Activated T-helper 1 cell treated with Interleukin-2 at 50 U/mL for 16 hours (primary cell): ENCODE measurements at regions not wholly inside any gene's neighbourhood (a gene's known extent, or its start where the extent isn't known, plus 50 kb on each side); places are given as distances from the start of the nearest gene placed in this dataset.

ENCODE experiments used
- DNase-seq: peaks from one replicate; pipeline ENCODE4 v3.0.0-alpha.2; 2020; ENCODE audit warnings: low read depth

DNA sequence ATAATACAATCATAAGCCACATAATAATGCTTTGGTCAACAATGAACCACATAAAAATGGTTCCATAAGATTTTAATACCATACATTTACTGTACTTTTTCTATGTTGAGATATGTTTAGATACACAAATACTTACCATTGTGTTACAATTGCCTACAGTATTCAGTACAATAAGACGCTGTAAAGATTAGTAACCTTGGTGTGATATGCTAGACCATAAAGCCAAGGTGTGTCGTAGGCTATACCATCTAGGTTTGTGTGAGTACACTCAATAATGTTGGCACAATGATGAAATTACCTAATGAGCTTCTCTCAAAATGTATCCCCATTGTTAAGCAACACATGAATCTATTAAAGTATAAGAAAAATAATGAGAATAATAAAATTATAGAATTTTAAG is 662.3 kb downstream of the SATB2 start:
- DNase-seq = no peak

DNA sequence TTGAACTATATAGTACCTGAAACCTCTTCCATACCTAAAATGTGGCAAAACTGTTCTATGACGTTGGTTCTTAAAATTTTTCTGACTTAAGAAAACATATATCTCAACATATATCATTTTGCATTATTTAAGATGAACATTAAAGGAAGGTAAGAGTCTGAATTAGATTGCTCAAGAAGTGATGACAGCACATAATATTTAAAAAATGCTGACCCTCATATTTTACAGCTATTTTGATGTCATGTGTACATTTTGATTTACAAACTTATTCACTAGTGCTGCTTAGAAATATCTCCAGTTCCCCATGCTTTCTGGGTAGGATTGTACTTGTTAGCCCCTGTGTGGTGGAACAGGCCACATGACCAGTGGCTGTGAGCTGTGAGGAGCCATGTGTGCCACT is 666.1 kb downstream of the SATB2 start:
- DNase-seq = no peak

DNA sequence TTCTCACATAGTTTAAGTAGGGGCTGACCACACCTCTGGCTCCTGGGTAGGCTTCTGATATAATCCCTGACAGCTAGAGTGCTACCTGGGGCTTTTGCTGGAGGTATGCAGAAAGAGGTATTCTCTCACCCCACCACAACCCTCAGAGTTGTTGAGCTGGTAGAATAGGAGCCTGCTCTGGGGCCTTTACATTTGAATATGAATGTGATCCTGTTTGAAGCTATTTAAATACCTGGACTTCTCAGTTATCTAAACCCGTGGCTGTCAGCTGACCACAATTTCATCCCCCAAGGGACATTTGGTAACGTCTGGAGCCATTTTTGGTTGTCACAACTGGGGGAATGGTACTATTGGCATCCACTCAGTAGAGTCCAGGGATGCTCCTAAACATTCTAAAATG is 669.1 kb downstream of the SATB2 start:
- DNase-seq = no peak

DNA sequence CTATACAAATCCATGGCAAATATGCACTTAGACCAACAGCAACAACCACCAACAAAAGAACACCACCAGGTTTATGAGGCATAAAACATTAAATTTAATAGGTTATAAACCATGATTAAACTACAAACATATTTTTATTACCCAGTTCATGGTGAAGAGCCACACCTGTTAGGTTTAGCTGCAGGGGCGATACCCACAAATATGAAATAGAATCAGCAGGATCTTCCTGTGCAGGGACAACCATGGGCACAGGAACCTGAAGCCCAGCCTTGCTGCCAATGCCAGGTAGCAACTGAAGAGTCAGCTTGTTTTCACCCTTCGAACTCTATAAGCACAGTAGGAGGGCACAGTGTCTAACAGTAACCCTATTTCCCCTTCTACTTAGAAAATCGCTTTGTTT is 675.0 kb downstream of the SATB2 start:
- DNase-seq = no peak

DNA sequence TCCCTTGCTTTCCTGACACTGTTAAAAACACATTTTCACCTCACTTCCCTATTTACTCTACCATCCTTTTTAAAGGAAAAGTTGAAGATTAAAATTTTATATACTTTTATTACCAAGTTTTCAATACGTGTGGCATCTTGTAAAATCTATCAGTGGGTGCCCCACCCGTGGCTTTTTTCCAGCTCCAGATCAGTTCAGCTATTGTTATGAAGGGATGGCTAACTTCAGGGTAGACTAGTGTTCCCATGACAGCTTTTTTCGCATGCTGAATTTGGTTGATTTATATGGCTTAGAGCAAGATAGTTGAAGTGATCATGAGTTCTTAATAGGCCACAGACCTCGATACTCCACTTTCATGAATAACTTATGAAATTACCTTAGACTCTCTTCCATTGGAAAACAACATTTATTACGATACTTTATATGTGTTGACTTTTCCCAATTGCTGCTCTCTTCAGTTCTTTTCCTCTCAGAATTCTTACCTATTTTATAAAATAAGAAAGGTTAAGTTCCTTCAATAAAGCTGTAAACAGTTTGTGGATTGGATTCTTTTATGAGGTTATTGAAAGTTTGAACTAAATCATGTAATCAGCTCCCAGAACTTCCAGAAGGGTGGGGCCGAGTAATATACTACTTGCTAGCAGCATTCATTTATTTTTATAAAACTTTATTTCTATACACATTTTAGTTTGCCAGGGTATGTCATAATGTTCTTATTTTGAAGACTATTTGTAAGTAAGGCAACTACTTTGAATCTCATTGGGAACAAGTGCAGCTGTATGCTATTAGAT is 680.9 kb downstream of the SATB2 start:
- no peak for DNase-seq

DNA sequence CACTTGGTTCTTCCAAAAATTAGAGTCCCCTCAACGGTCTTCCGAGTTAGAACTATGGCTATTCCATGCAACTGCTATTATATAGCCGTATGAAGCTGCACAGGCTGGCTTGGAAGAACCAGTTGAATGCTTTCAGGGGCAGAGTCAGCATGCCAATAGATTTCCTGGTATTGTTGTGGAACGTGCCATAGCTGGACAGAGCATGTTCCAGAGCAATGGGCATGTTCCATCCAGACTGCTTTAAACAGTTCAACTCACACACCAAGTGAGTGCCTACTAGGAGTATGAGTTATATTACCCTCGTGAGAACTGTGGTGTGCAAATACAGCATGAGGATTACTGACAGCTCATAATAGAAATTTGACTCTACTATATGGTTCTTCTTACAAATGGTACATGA is 682.0 kb downstream of the SATB2 start:
- DNase-seq = no peak

DNA sequence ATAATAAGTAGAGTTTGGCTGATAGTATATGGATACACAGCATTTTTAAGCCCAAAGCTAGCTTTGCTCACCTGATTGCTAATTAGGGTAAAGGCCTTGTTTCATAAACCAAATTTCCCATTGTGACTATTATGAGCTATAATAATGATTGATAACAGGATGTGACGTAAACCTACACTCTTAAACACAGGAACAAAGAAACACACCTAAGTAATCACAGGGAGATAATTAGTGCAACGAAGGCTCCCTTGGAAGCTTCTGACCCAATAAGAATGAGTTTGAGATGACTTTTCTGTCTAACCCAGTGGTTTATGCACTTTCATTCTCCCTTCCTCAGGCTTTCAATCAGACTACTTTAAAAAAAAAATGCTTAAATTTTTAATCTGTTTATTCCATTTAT is 683.2 kb downstream of the SATB2 start:
- DNase-seq = no peak

DNA sequence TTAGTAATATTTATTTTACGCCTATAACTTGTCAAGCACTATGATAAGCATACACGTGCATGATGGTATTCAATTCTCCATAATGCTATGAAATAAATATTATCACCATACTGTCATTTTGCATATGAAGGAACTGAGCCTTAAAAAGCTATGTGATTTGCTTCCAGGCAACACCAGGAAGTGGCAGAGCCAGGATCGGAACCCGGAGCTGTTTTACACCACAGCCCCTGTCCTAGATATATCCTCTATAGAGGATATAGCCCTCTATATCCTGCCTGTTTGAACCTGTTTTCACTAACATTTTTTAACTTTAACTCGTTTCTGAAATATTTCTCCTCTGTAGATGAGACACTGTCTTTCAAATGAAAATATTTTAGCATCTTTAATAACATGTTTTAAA is 690.0 kb downstream of the SATB2 start:
- no peak for DNase-seq

DNA sequence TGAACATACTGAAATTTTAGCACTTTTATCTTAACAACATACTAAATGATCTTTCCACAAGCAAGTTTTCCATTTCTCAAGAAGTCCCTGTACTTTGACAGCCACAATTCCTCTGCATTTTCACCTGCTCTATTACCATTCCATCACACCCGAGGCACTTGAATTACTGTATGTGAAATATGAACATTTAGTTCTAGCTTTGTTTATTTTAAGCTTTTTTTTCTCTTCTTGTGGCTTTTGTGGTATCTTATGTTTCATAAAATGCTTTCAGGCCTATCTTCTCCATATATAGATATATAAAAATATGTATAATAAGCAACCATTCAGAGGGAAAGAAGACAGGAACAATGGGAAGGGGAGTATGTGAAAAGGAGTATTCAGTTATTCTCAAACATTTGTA is 693.9 kb downstream of the SATB2 start:
- no peak for DNase-seq

DNA sequence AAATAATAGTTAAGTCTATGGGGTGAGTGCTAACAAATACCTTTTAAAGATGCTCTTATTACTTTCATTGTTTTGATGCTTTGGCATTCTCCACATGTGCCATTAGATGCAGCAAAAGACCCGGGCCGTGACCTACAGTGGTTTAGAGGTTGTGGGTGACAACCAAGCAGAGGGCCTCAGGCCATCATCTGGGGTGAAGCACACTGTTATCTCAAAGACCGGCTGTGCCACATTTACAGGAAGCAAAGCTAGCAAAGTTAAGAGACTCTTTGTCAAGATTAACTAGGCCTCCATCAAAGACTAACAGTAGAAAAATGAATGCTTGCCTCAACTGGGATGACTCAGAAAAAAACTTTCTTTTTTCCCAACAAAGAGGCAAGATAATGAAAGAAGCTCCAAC is 695.3 kb downstream of the SATB2 start:
- DNase-seq = no peak

DNA sequence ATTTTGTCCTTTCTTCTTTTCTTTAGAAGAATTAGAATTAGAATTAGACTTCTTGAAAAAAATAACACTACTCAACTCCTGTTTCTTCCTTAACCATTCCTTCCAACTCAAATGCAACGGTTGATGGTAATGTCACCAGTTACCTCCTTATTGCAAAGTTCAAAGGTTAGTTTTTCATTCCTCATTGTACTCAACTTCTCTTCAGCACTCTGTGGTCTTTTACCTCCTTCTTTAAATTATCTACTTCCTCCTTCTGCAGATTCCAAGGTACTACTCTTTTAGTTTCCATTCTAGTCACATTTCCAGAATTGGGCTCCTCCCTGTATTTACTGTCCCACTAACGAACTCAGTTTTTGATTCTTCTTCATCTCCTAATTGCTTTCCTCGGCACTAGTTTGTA is 700.7 kb downstream of the SATB2 start:
- DNase-seq = no peak

DNA sequence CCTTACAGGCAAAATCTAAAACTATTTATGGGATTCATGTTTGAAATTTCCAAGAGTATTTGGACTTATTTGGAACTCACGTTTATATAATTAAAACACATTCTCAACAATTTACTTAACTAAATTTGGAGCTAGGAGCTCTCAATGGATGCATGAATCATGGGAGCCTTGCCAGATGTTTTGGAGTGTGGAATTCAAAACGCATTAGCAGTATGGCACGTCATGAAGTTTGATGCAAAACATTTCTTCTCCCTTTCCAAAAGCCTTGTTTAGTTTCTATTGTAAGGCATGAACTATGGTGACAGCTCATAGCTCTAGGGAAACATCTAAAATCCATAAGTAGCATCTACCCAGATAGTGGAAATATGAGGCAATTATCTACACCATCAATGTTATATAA is 701.6 kb downstream of the SATB2 start:
- no peak for DNase-seq

DNA sequence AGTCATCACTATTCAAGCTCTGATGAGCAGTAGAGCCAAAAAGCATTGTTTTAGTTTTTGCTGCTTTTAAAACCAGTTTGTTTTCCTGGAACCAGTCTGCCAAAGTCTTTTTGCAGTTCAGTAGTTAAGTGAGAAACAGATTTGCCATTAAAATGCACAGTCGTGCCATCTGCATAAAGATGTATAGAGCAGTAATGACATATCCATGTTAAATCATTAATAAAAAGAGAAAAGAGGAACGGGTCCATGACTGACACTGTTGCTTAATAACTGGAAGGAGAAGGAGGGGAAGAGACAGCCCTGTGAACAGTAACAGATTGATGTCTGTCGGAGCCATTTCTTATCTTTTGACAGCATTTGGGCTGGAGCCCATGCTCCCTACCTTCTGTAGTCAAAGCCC is 704.6 kb downstream of the SATB2 start:
- no peak for DNase-seq

DNA sequence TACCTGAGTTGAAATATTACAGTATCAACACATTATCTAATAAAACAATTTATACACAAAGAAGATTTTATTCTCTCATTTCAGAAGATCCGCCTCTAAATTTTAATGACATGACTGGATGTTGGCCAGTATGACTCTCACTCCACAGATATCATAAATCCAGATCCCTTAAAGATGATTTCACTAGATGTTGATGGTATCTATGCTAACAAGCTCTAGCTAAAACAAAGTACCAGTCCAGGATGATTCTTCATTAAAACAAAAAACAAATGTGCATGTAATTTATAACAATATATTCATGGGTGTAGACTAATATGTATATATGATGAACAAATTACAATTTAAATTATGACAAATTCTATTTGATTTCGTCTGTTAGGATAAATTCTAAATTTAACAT is 708.4 kb downstream of the SATB2 start:
- no peak for DNase-seq

DNA sequence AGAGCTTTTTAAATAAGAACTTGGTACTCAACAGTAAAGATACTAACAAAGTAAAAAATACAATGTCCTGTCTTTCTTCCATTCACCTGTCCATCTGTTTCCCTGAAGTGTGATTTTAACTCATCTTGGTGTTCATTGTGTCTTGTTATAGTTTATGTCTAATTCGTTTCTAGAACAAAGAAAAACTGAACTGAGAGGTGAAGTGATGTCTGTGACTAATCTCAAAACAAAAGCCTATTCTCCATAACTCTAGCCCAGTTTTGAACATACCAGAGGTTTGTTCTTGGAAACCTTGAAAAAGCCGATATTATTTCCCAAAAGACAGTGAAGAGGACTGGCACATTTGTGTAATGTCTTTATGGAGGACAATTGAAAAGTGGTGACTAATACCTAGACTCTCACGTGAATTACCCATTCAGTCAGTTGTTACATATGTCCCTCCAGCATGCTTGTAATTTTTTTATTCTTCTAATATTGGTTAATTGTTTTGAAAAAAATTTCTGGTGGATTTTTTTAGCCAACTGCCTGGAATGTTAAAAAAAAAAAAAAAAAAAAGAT is 725.8 kb downstream of the SATB2 start:
- DNase-seq = no peak

DNA sequence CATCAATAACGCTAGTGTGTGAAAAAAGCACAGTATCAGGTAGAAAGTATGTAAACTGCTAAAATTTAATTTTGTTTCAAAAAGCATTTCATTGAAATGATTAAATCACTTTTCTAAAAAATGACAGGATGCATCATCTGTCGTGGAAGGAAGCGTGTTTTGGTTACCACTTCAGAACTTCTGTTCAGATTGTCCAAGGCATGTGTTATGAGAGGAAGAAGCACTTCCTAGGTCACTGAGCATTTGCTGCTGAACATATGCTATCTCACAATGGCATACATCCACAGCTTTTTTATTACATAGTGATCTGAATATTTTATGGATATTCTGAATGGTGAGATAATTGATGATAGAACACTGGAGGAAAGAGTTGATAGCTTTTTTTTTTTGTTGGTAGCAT is 737.5 kb downstream of the SATB2 start:
- DNase-seq = no peak

DNA sequence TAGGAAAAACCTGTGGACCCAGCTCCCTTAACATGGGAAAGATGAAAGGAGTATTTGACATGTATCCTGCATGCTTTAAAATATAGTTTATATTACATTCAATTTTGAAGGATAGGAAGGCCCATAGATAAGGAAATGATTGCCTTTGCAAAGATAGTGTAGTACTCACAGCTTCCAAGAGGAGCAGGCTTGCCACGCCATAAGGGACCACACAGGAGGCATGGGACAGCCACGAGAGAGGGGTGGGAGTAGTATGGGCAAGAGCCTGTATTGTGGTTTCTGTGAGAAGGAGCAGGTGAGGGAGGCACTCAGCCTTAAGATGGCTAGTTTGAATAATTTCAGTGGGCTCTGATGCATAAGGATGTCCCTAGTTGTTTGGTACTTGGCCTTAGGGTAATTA is 740.3 kb downstream of the SATB2 start:
- no peak for DNase-seq

DNA sequence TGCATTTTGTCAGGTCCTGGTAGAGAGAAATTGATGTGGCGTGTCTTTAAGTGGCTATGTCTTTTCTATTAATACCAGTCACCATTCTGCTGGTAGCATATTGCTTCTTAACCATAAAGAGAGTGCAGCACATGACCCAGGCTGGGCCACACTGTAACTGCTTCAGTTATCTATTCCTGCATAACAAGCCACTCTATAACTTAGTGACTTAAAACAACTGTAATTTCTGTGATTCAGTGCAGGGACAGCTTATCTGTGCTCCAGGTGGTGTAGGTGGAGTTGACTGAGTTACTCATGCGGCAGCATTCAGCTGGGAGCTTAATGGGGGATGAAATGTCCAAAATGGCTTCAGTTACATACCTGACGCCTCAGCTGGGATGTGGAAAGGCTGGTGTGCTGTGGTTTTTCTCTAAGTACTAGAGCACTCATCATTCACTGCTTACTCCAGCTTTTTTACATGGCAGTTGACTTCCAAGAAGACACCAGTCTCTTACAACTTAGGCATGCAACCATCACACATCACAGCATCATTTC is 742.4 kb downstream of the SATB2 start:
- DNase-seq = no peak

DNA sequence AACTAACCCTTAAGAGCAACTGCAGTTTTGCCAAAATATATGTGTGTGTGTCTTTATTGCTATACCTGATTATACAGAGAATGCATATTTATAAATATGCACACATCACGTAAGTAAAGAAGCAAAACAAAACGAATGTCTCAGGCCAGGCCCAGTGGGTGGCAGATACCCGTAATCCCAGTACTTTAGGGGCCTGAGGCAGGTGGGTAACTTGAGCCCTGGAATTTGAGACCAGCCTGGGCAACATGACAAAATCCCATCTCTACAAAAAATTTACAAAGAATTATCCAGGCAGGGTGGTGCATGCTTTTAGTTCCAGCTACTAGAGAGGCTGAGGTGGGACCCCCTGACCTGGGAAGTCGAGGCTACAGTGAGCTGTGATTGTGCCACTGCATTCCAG is 745.3 kb downstream of the SATB2 start:
- DNase-seq = no peak

DNA sequence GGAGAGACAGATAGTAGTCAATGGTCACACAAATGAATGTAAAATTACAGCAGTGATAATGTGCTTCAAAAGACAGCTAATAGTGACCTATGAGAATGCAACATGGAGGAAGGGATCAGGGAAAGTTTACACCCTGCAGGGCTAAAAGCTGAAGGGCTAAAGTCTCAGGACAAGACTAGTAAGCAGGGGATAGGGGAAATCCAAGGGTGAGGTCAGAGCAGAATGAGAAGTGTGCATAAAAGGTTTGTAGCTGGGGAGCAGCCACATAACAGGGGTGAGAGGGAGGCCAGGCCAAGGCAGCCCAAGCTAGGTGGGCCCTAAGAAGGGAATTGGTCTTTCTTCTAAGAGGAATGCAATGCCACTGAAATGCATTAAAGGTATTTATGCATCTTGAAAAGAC is 746.3 kb downstream of the SATB2 start:
- DNase-seq = no peak

DNA sequence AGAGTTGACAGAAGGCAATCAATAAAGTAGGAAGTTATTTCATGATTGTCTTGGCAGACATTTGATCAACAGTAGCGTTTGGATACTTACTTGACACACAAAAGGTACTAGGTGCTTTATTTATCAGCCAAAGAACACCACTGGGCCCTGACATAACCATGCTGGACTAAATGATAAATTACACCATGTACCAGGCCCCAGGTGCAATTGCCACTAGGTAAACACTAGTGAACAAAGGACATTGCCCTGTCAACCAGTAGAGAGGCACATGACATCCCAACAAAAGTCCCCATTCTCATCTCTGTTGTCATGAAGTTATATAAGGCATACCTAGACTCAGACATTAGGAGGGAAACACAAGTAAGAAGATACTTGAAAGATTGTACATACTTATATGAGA is 747.2 kb downstream of the SATB2 start:
- DNase-seq = no peak

DNA sequence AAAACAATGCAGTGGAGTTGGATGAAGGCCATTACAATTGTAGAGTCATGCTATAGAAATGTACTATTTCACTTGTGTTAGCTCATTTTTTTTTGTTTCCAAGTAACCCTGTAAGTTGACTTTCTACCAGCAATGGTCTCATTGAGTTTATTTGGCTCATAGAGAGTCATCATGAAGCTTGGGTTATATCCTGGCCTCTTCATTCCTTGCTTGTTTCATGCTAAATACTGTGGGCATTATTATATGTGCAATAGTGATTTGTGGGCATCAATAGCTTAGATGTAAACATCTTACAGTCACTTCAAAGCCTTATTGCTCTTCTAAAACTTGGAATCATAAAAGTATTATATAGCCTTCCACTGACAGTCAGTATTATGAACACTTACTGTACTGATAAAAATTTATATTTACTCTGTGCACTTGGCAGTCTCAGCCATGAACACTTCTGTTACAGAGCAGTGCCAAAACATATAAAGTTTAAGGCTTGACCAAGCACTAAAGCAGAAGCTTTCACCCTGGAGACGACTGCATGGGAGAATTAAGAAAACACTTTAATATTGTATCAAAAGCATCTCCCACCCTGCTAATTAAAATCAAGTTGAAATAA is 751.2 kb downstream of the SATB2 start:
- DNase-seq = no peak

DNA sequence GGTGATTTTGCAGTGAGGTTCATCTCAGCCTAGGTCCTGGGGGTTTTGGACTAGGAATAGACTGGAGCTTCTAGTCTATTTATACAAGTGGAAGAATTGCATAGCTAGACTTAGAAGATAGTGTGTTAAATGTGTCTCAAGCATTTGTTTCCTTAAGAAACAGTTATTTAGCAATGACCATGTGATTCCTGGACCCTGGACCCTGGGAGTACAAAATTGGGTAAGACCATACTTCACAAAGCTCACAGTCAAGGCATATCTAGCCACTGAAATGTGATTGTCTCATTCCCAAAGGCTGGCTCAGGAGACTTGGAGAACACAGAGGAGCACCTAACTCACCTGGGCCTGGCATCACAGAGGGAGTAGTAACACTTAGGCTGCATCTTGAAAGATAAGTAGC is 754.5 kb downstream of the SATB2 start:
- DNase-seq = no peak

DNA sequence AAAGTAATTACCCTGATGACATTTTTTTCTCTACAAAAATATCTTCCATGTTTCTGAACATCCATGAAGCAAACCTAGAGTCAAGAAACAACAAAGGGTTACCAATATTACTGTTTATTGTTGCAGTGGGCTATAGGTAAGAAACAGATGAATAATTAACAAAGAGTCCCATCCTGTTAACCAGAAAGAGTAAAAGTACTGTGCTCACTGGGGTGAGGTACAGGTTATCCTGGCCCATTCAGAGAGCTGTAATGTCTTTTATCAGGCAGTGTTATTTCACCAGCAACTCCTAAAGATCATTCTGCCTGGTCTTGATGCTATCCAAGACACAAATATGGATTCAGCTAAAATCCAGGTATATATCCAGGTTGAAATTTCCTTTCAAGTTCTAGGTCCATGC is 754.9 kb downstream of the SATB2 start:
- DNase-seq = no peak
